H1 (cell line): ENCODE measurements at regions not wholly inside any gene's neighbourhood (a gene's known extent, or its start where the extent isn't known, plus 50 kb on each side); places are given as distances from the start of the nearest gene placed in this dataset.

Experiments used
- CTCF ChIA-PET: fragments of 300-600 bp; sonication (Branson Sonifier 250); formaldehyde crosslinking; loops from one replicate; lab custom pipeline; 2021; ENCODE audit not compliant: partially characterized antibody; lab: Charles Lee
- POLR2A ChIA-PET: fragments of 300-600 bp; sonication (Branson Sonifier 250); formaldehyde crosslinking; loops from one replicate; lab custom pipeline; 2021; ENCODE audit warnings: inconsistent platforms; ENCODE audit not compliant: partially characterized antibody; lab: Charles Lee
- DNase-seq, 2 experiments: peaks; one replicate each; pipeline versions ENCODE4 v3.0.0 to v3.0.0-alpha.2; 2010 to 2022; ENCODE audit warnings: low spot score in 2 of 2, low read depth in 1 of 2, mixed read lengths in 1 of 2
- FAIRE-seq: peaks from 2 replicates; lab custom pipeline; 2011; peaks lifted over from hg19 to GRCh38; lab: Jason Lieb, UNC
- H2AFZ ChIP-seq: 2 replicates; pipeline ENCODE4 v1.8.1; 2012; ENCODE audit warnings: low read length, inconsistent platforms
- H2AK5ac ChIP-seq: 2 replicates; pipeline ENCODE4 v1.6.1; 2013; ENCODE audit warnings: low read depth, low read length
- H2BK120ac ChIP-seq: replicated peaks from 2 replicates; pipeline ENCODE3; 2013; ENCODE audit warnings: low read depth, low read length, inconsistent platforms
- H2BK12ac ChIP-seq: 2 replicates; pipeline ENCODE4 v1.6.1; 2013; ENCODE audit warnings: low read depth, low read length
- H2BK15ac ChIP-seq: 2 replicates; pipeline ENCODE4 v1.6.1; 2013; ENCODE audit warnings: low read length
- H2BK20ac ChIP-seq: 2 replicates; pipeline ENCODE4 v1.6.1; 2013; ENCODE audit warnings: low read length
- H2BK5ac ChIP-seq: 2 replicates; pipeline ENCODE4 v1.6.1; 2013; ENCODE audit warnings: low read depth, low read length
- H3K14ac ChIP-seq: 2 replicates; pipeline ENCODE4 v1.6.1; 2013; ENCODE audit warnings: inconsistent platforms; ENCODE audit not compliant: insufficient read length
- H3K18ac ChIP-seq: 2 replicates; pipeline ENCODE4 v1.6.1; 2013; ENCODE audit warnings: low read length; ENCODE audit errors: extremely low read depth
- H3K23ac ChIP-seq: 2 replicates; pipeline ENCODE4 v1.6.1; 2013; ENCODE audit warnings: inconsistent platforms; ENCODE audit not compliant: insufficient read length
- H3K23me2 ChIP-seq: 2 replicates; pipeline ENCODE4 v1.6.1; 2013; ENCODE audit warnings: low read depth, low read length
- H3K27ac ChIP-seq: 2 replicates; pipeline ENCODE4 v1.6.1; 2011; ENCODE audit warnings: low read depth, low read length, inconsistent platforms
- H3K27me3 ChIP-seq, 4 experiments: replicated peaks in 1 of 4; 1 replicate in 1 of 4; 2 replicates in 3 of 4; pipeline versions ENCODE4 v1.6.1 to v1.8.1; 2011 to 2013; ENCODE audit warnings: low read length in 3 of 4, mild to moderate bottlenecking in 3 of 4, inconsistent platforms in 2 of 4, mixed read lengths in 2 of 4, moderate library complexity in 1 of 4; ENCODE audit not compliant: control insufficient read depth in 3 of 4, insufficient read depth in 3 of 4; ENCODE audit errors: extremely low read depth in 1 of 4
- H3K36me3 ChIP-seq, 4 experiments: 2 replicates each; pipeline versions ENCODE4 v1.6.1 to v1.8.1; 2011 to 2013; ENCODE audit warnings: mild to moderate bottlenecking in 4 of 4, low read length in 3 of 4, moderate library complexity in 2 of 4, control low read depth in 1 of 4, inconsistent platforms in 1 of 4; ENCODE audit not compliant: insufficient read depth in 4 of 4, control insufficient read depth in 2 of 4
- H3K4ac ChIP-seq: replicated peaks from 2 replicates; pipeline ENCODE3; 2013; ENCODE audit warnings: low read length, low read depth, mixed read lengths, inconsistent platforms; ENCODE audit not compliant: insufficient read length
- H3K4me1 ChIP-seq, 4 experiments: replicated peaks in 1 of 4; 1 replicate in 1 of 4; 2 replicates in 3 of 4; pipeline versions ENCODE4 v1.6.1 to v1.8.1; 2011 to 2013; ENCODE audit warnings: low read length in 3 of 4, inconsistent platforms in 2 of 4, mixed read lengths in 1 of 4; ENCODE audit not compliant: insufficient read depth in 4 of 4, control insufficient read depth in 3 of 4
- H3K4me2 ChIP-seq, 2 experiments: 2 replicates each; pipeline versions ENCODE4 v1.6.1 to v1.8.1; 2011 to 2013; ENCODE audit warnings: low read depth in 2 of 2, low read length in 2 of 2, control low read depth in 1 of 2, inconsistent platforms in 1 of 2, mild to moderate bottlenecking in 1 of 2; ENCODE audit not compliant: insufficient read depth in 1 of 2
- H3K4me3 ChIP-seq, 4 experiments: fragments of 200-600, 300-600 bp in 1 of 4; sonication (generic), shearing (Covaris generic), sonication (Bioruptor Twin) in 1 of 4; 2 replicates each; pipeline versions ENCODE4 v1.5.1 to v1.8.1; 2011 to 2016; ENCODE audit warnings: low read length in 4 of 4, low read depth in 3 of 4, control low read depth in 2 of 4, inconsistent platforms in 2 of 4, mild to moderate bottlenecking in 2 of 4, mixed read lengths in 1 of 4, moderate library complexity in 1 of 4; ENCODE audit not compliant: insufficient read depth in 2 of 4; ENCODE audit errors: extremely low read depth in 1 of 4
- H3K56ac ChIP-seq: replicated peaks from 2 replicates; pipeline ENCODE3; 2013; ENCODE audit warnings: low read depth, mild to moderate bottlenecking, mixed read lengths, low read length, inconsistent platforms; ENCODE audit not compliant: insufficient read length
- H3K79me1 ChIP-seq: 2 replicates; pipeline ENCODE4 v1.6.1; 2013; ENCODE audit warnings: low read depth, low read length, control low read depth
- H3K79me2 ChIP-seq, 2 experiments: 2 replicates each; pipeline versions ENCODE4 v1.6.1 to v1.8.1; 2012 to 2013; ENCODE audit warnings: low read length in 2 of 2, mild to moderate bottlenecking in 2 of 2, inconsistent platforms in 1 of 2; ENCODE audit not compliant: insufficient read depth in 2 of 2, control insufficient read depth in 1 of 2
- H3K9ac ChIP-seq, 4 experiments: replicated peaks in 1 of 4; 1 replicate in 1 of 4; 2 replicates in 3 of 4; pipeline versions ENCODE4 v1.6.1 to v1.8.1; 2011 to 2013; ENCODE audit warnings: low read depth in 3 of 4, low read length in 3 of 4, control low read depth in 2 of 4, mild to moderate bottlenecking in 2 of 4, moderate library complexity in 2 of 4, inconsistent platforms in 1 of 4; ENCODE audit errors: extremely low read depth in 1 of 4
- H3K9me3 ChIP-seq, 2 experiments: 2 replicates each; pipeline versions ENCODE4 v1.6.1 to v1.8.1; 2012 to 2013; ENCODE audit warnings: mild to moderate bottlenecking in 2 of 2, moderate library complexity in 2 of 2, control low read depth in 1 of 2, inconsistent platforms in 1 of 2, low read depth in 1 of 2, low read length in 1 of 2, mixed read lengths in 1 of 2; ENCODE audit not compliant: insufficient read depth in 2 of 2
- H4K20me1 ChIP-seq, 2 experiments: replicated peaks in 1 of 2; 2 replicates each; pipeline versions ENCODE3 to v1.8.1; 2011 to 2013; ENCODE audit warnings: inconsistent platforms in 2 of 2, low read length in 2 of 2, mild to moderate bottlenecking in 1 of 2; ENCODE audit not compliant: insufficient read depth in 2 of 2, control insufficient read depth in 1 of 2
- H4K5ac ChIP-seq: 2 replicates; pipeline ENCODE4 v1.6.1; 2013; ENCODE audit warnings: low read length, low read depth, mixed read lengths, inconsistent platforms; ENCODE audit not compliant: insufficient read length
- H4K8ac ChIP-seq: 2 replicates; pipeline ENCODE4 v1.8.0; 2013; ENCODE audit warnings: mild to moderate bottlenecking, moderate library complexity, low read length, inconsistent platforms; ENCODE audit not compliant: insufficient read depth; ENCODE audit errors: extremely low read depth
- H4K91ac ChIP-seq: replicated peaks from 2 replicates; pipeline ENCODE3; 2013; ENCODE audit warnings: low read length, mixed read lengths, inconsistent platforms; ENCODE audit not compliant: insufficient read length
- CREB1 ChIP-seq: IDR thresholded peaks from 2 replicates; pipeline ENCODE4 v1.6.1; 2012; ENCODE audit warnings: inconsistent platforms
- EGR1 ChIP-seq: IDR thresholded peaks from 2 replicates; pipeline ENCODE4 v1.6.1; 2011; ENCODE audit warnings: low read depth, low read length, borderline replicate concordance
- GABPA ChIP-seq: IDR thresholded peaks from 2 replicates; pipeline ENCODE4 v1.6.1; 2011; ENCODE audit warnings: mild to moderate bottlenecking, low read length, moderate library complexity, borderline replicate concordance; ENCODE audit not compliant: insufficient read depth
- HDAC2 ChIP-seq, 2 experiments: fragments of 300-600 bp in 1 of 2; sonication (generic) in 1 of 2; IDR thresholded peaks; 2 replicates each; pipeline ENCODE4 v1.6.1; 2011 to 2012; ENCODE audit warnings: low read depth in 2 of 2, low read length in 2 of 2, mild to moderate bottlenecking in 2 of 2, moderate library complexity in 2 of 2, borderline replicate concordance in 1 of 2, inconsistent platforms in 1 of 2
- HDAC6 ChIP-seq: IDR thresholded peaks from one replicate; pipeline ENCODE4 v1.7.1; 2012; ENCODE audit warnings: low read depth, mild to moderate bottlenecking, inconsistent platforms, low read length, moderate library complexity
- JUND ChIP-seq: IDR thresholded peaks from 2 replicates; pipeline ENCODE4 v1.6.1; 2011; ENCODE audit warnings: mild to moderate bottlenecking, improper control_type of control experiment, low read length
- POU5F1 ChIP-seq: IDR thresholded peaks from 2 replicates; pipeline ENCODE4 v1.6.1; 2011; ENCODE audit warnings: low read depth, mild to moderate bottlenecking, low read length, moderate library complexity
- RAD21 ChIP-seq, 2 experiments: IDR thresholded peaks in 1 of 2; conservative IDR thresholded peaks in 1 of 2; 2 replicates each; pipeline ENCODE4 v1.6.1; 2011; ENCODE audit warnings: low read depth in 2 of 2, low read length in 2 of 2, improper control_type of control experiment in 1 of 2, inconsistent platforms in 1 of 2, mild to moderate bottlenecking in 1 of 2, moderate library complexity in 1 of 2
- RFX5 ChIP-seq: IDR thresholded peaks from 2 replicates; pipeline ENCODE4 v1.6.1; 2011; ENCODE audit warnings: low read depth, low read length, improper control_type of control experiment, borderline replicate concordance
- RNF2 ChIP-seq: fragments of 200-900, 300-1000 bp; sonication (generic); IDR thresholded peaks from 2 replicates; pipeline ENCODE4 v1.7.1; 2016; ENCODE audit warnings: borderline replicate concordance, low read depth, mild to moderate bottlenecking, antibody characterized with exemption, low read length; ENCODE audit not compliant: poor library complexity, severe bottlenecking; ENCODE audit errors: missing control alignments
- RXRA ChIP-seq: IDR thresholded peaks from 2 replicates; pipeline ENCODE4 v1.6.1; 2011; ENCODE audit warnings: low read depth, mild to moderate bottlenecking, low read length, moderate library complexity; ENCODE audit not compliant: insufficient read depth
- SIRT6 ChIP-seq: IDR thresholded peaks from one replicate; pipeline ENCODE4 v1.7.1; 2012; ENCODE audit warnings: low read length, inconsistent platforms
- SP2 ChIP-seq: IDR thresholded peaks from 2 replicates; pipeline ENCODE4 v1.6.1; 2012; ENCODE audit warnings: mild to moderate bottlenecking, low read length, inconsistent platforms
- SRF ChIP-seq: IDR thresholded peaks from 2 replicates; pipeline ENCODE4 v1.6.1; 2011; ENCODE audit warnings: mild to moderate bottlenecking, low read depth, low read length, moderate library complexity
- YY1 ChIP-seq: IDR thresholded peaks from 2 replicates; pipeline ENCODE4 v1.6.1; 2011; ENCODE audit warnings: low read depth, mild to moderate bottlenecking, low read length
- WGBS, 2 experiments: shearing (Covaris generic) in 1 of 2; methylation state at CpG; one replicate each; pipeline versions ENCODE4 v1.1.6 to v1.1.7; 2013 to 2015; ENCODE audit warnings: low lambda C conversion rate in 2 of 2, mixed read lengths in 2 of 2, inconsistent platforms in 1 of 2, low coverage in 1 of 2, missing lambda C conversion rate in 1 of 2; ENCODE audit not compliant: insufficient replicate concordance in 2 of 2, insufficient coverage in 1 of 2, insufficient read length in 1 of 2; ENCODE audit errors: extremely low coverage in 1 of 2, missing lambda C conversion rate in 1 of 2; 5-methylcytosine and 5-hydroxymethylcytosine counted together

GRCh38 chr5:116982035-116982434, 407.4 kb upstream of the SEMA6A start:
- no peaks in the 10 kb centered on the region for H3K9me3 ChIP-seq
- WGBS, 2 experiments = 95% methylated on average over 6 of the region's 6 CpGs; no CpG with 5 or more reads in 1 of the 2 experiments
- H2AK5ac ChIP-seq = no peak overlapping the region
- no peaks in the 10 kb centered on the region for H3K79me2 ChIP-seq
- H3K4me2 ChIP-seq = no peak overlapping the region
- H3K18ac ChIP-seq = no peak overlapping the region
- H2BK20ac ChIP-seq = no peak overlapping the region
- no peaks in the 10 kb centered on the region for H4K20me1 ChIP-seq
- H2BK120ac ChIP-seq = no peak overlapping the region
- no peaks in the 10 kb centered on the region for H3K4me1 ChIP-seq
- H4K5ac ChIP-seq = no peak overlapping the region
- H2AFZ ChIP-seq = no peak overlapping the region
- H3K23me2 ChIP-seq = no peaks in the 10 kb centered on the region
- no peak overlapping the region for H3K23ac ChIP-seq
- no peak overlapping the region for H2BK5ac ChIP-seq
- H3K4me3 ChIP-seq = no peak overlapping the region
- no peak overlapping the region for H3K27ac ChIP-seq
- no peak for FAIRE-seq
- H4K8ac ChIP-seq = no peak overlapping the region
- no peaks in the 10 kb centered on the region for H3K36me3 ChIP-seq
- H4K91ac ChIP-seq = no peak overlapping the region
- CTCF ChIA-PET = interaction anchor here (0.8 kb wide), 1 partner anchor 32 kb away, joined by 3 read pairs; no protein-coding TSS in a partner anchor
- DNase-seq = no peak
- no peak overlapping the region for H2BK12ac ChIP-seq
- no peak overlapping the region for H3K56ac ChIP-seq
- no peak overlapping the region for H3K4ac ChIP-seq
- H2BK15ac ChIP-seq = no peak overlapping the region
- no peak overlapping the region for H3K9ac ChIP-seq
- POLR2A ChIA-PET = no interaction called here
- no peaks in the 10 kb centered on the region for H3K79me1 ChIP-seq
- H3K14ac ChIP-seq = no peak overlapping the region
- H3K27me3 ChIP-seq = no peaks in the 10 kb centered on the region
- TF ChIP-seq GABPA (no peak), POU5F1 (no peak), RNF2 (no peak), RFX5 (no peak), RXRA (no peak), YY1 (no peak), RAD21 (IDR thresholded peaks at IDR 0.05 in 1 of 2, conservative IDR thresholded peaks at IDR 0.05 in 1 of 2; ENCODE audit: low read depth in 2 of 2, low read length in 2 of 2) (no peak), CREB1 (no peak), SRF (no peak), EGR1 (no peak), SIRT6 (no peak), HDAC2 (IDR thresholded peaks at IDR 0.05; ENCODE audit: borderline replicate concordance in 1 of 2, low read depth in 2 of 2, low read length in 2 of 2) (no peak), HDAC6 (no peak), JUND (no peak), SP2 (no peak)
